GM12878 (cell line): ENCODE measurements at regions not wholly inside any gene's neighbourhood (a gene's known extent, or its start where the extent isn't known, plus 50 kb on each side); places are given as distances from the start of the nearest gene placed in this dataset.

Experiments
- ATAC-seq: fragments of 200-7000 bp; cut with Tn5 transposase; 3 replicates; pipeline ENCODE4 v1.9.1; 2020; ENCODE audit warnings: mild to moderate bottlenecking, moderate library complexity
- BruUV-seq: library from RNA; stranded (reverse); fragments of 400-500 nt; replicated peaks from 2 replicates; lab custom pipeline; 2021; lab: Mats Ljungman, UMichigan
- CTCF ChIA-PET: fragments of 300-600 bp; sonication (Branson Sonifier 250); formaldehyde crosslinking; extraction: SDS; loops from one replicate; lab custom pipeline; 2021; ENCODE audit warnings: inconsistent platforms; lab: Yijun Ruan, JAX
- POLR2A ChIA-PET: fragments of 350-600 bp; formaldehyde crosslinking; extraction: SDS; loops from one replicate; lab custom pipeline; 2021; ENCODE audit warnings: inconsistent platforms; lab: Charles Lee
- RAD21 ChIA-PET: fragments of 300-600 bp; sonication (Branson Sonifier 250); formaldehyde crosslinking; loops from one replicate; lab custom pipeline; 2023; ENCODE audit warnings: antibody characterized with exemption; ENCODE audit not compliant: unreplicated experiment; lab: Charles Lee
- SMC1A ChIA-PET: fragments of 300-600 bp; sonication (Branson Sonifier 250); formaldehyde crosslinking; loops from one replicate; lab custom pipeline; 2023; ENCODE audit not compliant: unreplicated experiment, uncharacterized antibody; lab: Charles Lee
- DNase-seq: peaks from one replicate; pipeline ENCODE4 v3.0.0-alpha.2; 2011; ENCODE audit warnings: low read depth, low spot score
- FAIRE-seq: peaks from 3 replicates; lab custom pipeline; 2011; peaks lifted over from hg19 to GRCh38; lab: Jason Lieb, UNC
- H2AFZ ChIP-seq: 2 replicates; pipeline ENCODE4 v1.6.0; 2011; ENCODE audit warnings: low read depth, low read length, control low read depth; ENCODE audit not compliant: control insufficient read depth
- H3K27ac ChIP-seq: 2 replicates; pipeline ENCODE4 v1.5.1; 2011; ENCODE audit warnings: control low read depth; ENCODE audit not compliant: control insufficient read depth, insufficient read depth
- H3K27me3 ChIP-seq, 2 experiments: replicated peaks in 1 of 2; 2 replicates each; pipeline versions ENCODE4 v1.6.0 to v1.6.1; 2011; ENCODE audit warnings: low read length in 1 of 2; ENCODE audit not compliant: control insufficient read depth in 2 of 2, insufficient read depth in 2 of 2
- H3K36me3 ChIP-seq, 2 experiments: 2 replicates each; pipeline ENCODE4 v1.5.1; 2011; ENCODE audit warnings: low read length in 1 of 2; ENCODE audit not compliant: control insufficient read depth in 2 of 2, insufficient read depth in 2 of 2
- H3K4me1 ChIP-seq: 2 replicates; pipeline ENCODE4 v1.6.1; 2011; ENCODE audit warnings: mild to moderate bottlenecking, low read length, moderate library complexity, mixed read lengths; ENCODE audit not compliant: control insufficient read depth, insufficient read depth
- H3K4me2 ChIP-seq: 2 replicates; pipeline ENCODE4 v1.6.0; 2011; ENCODE audit warnings: control low read depth; ENCODE audit not compliant: control insufficient read depth, insufficient read depth
- H3K4me3 ChIP-seq: fragments of 200-600 bp; sonication (generic); 2 replicates; pipeline ENCODE4 v1.5.1; 2016
- H3K79me2 ChIP-seq: 2 replicates; pipeline ENCODE4 v1.6.0; 2011; ENCODE audit warnings: low read length; ENCODE audit not compliant: control insufficient read depth, insufficient read depth
- H3K9ac ChIP-seq: 2 replicates; pipeline ENCODE4 v1.8.0; 2011; ENCODE audit warnings: low read length, control low read depth, mixed read lengths; ENCODE audit not compliant: control insufficient read depth, insufficient read depth
- H3K9me3 ChIP-seq: replicated peaks from 3 replicates; pipeline ENCODE4 v1.5.1; 2011; ENCODE audit warnings: mild to moderate bottlenecking, low read length; ENCODE audit not compliant: control insufficient read depth, insufficient read depth
- H4K20me1 ChIP-seq: 2 replicates; pipeline ENCODE4 v1.6.0; 2011; ENCODE audit not compliant: control insufficient read depth, insufficient read depth
- JUND ChIP-seq: IDR thresholded peaks from 2 replicates; pipeline ENCODE4 v1.6.1; 2012; ENCODE audit warnings: low read depth, mild to moderate bottlenecking, low read length, improper control_type of control experiment, moderate library complexity
- KLF5 ChIP-seq: fragments of 450-650 bp; IDR thresholded peaks from 2 replicates; pipeline ENCODE4 v1.6.1; 2014; ENCODE audit warnings: mild to moderate bottlenecking; ENCODE audit not compliant: partially characterized antibody
- MXI1 ChIP-seq: fragments of 150-350 bp; IDR thresholded peaks from 2 replicates; pipeline ENCODE4 v1.6.1; 2011; ENCODE audit warnings: low read depth, mild to moderate bottlenecking, inconsistent platforms, low read length, improper control_type of control experiment
- PAX5 ChIP-seq: IDR thresholded peaks from 2 replicates; pipeline ENCODE4 v1.6.1; 2011; ENCODE audit warnings: low read depth, low read length, borderline replicate concordance
- SMAD1 ChIP-seq: fragments of 450-650 bp; IDR thresholded peaks from 2 replicates; pipeline ENCODE4 v1.6.1; 2018; ENCODE audit warnings: mild to moderate bottlenecking, low read depth; ENCODE audit not compliant: partially characterized antibody
- ZBED1 ChIP-seq: IDR thresholded peaks from 2 replicates; pipeline ENCODE4 v1.6.1; 2016; ENCODE audit warnings: borderline replicate concordance
- ZSCAN29 ChIP-seq: fragments of 450-650 bp; IDR thresholded peaks from 2 replicates; pipeline ENCODE4 v1.6.1; 2017; ENCODE audit warnings: mild to moderate bottlenecking, moderate library complexity
- WGBS: methylation state at CpG from one replicate; pipeline ENCODE4 v1.1.6; 2016; ENCODE audit warnings: low lambda C conversion rate; ENCODE audit not compliant: insufficient replicate concordance, insufficient coverage; ENCODE audit errors: missing lambda C conversion rate; 5-methylcytosine and 5-hydroxymethylcytosine counted together
- in situ Hi-C: fragments of 300-500 bp; cut with MboI; formaldehyde crosslinking; loops from 9 replicates; pipeline ENCODE4 v1.14.3; 2018; ENCODE audit warnings: mixed read lengths
- intact Hi-C: fragments of 100-400 bp; cut with micrococcal nuclease; formaldehyde crosslinking; loops from one replicate; pipeline ENCODE4 v1.14.2; 2022; ENCODE audit not compliant: unreplicated experiment
- TF ChIP-seq, protein P1 (sequence below): IDR thresholded peaks from 2 replicates; pipeline ENCODE4 v1.6.1; 2012; ENCODE audit warnings: improper control_type of control experiment, low read depth, low read length; ENCODE audit not compliant: insufficient replicate concordance
- TF ChIP-seq, protein P2 (sequence below): fragments of 450-650 bp; IDR thresholded peaks from 2 replicates; pipeline ENCODE4 v1.6.1; 2016; ENCODE audit warnings: mild to moderate bottlenecking
- TF ChIP-seq, protein P3 (sequence below): IDR thresholded peaks from 2 replicates; pipeline ENCODE4 v1.6.1; 2012; ENCODE audit warnings: low read depth, low read length, improper control_type of control experiment

DNA sequence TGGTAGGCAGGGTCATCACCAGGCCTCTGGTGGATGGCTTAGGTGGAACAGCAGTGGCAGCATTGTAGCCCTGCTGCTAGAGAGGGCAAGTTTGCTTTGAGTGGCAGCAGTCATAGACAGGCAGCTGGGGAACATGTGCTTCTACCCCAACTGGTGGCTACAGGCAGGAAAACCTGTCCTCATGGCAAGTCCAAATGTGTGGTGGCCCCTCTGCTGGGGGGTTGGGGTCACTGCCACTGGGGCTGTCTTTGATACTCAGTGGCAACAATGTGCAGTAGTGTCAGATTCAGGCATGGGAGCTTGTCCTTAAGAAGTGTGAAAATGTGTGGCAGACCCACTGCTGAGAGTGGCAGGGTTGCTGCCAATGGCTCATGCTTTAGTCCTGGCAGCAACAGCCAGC, 186.2 kb upstream of the NPSR1 start (continued):
- TF ChIP-seq, protein P1, sequence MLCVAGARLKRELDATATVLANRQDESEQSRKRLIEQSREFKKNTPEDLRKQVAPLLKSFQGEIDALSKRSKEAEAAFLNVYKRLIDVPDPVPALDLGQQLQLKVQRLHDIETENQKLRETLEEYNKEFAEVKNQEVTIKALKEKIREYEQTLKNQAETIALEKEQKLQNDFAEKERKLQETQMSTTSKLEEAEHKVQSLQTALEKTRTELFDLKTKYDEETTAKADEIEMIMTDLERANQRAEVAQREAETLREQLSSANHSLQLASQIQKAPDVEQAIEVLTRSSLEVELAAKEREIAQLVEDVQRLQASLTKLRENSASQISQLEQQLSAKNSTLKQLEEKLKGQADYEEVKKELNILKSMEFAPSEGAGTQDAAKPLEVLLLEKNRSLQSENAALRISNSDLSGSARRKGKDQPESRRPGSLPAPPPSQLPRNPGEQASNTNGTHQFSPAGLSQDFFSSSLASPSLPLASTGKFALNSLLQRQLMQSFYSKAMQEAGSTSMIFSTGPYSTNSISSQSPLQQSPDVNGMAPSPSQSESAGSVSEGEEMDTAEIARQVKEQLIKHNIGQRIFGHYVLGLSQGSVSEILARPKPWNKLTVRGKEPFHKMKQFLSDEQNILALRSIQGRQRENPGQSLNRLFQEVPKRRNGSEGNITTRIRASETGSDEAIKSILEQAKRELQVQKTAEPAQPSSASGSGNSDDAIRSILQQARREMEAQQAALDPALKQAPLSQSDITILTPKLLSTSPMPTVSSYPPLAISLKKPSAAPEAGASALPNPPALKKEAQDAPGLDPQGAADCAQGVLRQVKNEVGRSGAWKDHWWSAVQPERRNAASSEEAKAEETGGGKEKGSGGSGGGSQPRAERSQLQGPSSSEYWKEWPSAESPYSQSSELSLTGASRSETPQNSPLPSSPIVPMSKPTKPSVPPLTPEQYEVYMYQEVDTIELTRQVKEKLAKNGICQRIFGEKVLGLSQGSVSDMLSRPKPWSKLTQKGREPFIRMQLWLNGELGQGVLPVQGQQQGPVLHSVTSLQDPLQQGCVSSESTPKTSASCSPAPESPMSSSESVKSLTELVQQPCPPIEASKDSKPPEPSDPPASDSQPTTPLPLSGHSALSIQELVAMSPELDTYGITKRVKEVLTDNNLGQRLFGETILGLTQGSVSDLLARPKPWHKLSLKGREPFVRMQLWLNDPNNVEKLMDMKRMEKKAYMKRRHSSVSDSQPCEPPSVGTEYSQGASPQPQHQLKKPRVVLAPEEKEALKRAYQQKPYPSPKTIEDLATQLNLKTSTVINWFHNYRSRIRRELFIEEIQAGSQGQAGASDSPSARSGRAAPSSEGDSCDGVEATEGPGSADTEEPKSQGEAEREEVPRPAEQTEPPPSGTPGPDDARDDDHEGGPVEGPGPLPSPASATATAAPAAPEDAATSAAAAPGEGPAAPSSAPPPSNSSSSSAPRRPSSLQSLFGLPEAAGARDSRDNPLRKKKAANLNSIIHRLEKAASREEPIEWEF, result no peak

DNA sequence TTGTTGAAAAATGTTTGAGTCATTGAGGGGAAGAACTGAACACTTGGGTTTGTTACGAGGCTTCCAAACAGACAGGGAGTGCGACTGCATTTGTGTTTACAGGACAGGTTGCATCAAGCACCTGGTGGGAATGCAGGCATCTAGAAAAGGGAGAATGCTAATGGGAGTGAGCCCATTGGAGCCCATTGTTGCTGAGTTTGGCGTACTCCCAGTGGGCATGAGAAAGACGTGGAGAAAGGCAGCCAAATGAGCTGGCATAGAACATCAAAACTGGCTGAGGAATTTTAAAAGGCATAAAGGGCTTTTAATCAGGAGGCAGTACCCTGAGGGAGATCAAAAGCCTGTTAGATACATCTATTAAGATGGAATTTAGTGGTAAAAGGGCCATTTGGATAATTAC, 171.6 kb upstream of the NPSR1 start:
- Histone ChIP-seq H3K27ac (no peak overlapping the region), H3K4me2 (no peak overlapping the region), H3K79me2 (no peaks in the 10 kb centered on the region), H3K36me3 (no peaks in the 10 kb centered on the region), H4K20me1 (no peaks in the 10 kb centered on the region), H2AFZ (no peak overlapping the region), H3K27me3 (no peaks in the 10 kb centered on the region), H3K4me3 (no peak overlapping the region), H3K4me1 (no peaks in the 10 kb centered on the region), H3K9ac (no peak overlapping the region), H3K9me3 (no peaks in the 10 kb centered on the region)
- ChIA-PET CTCF (no interaction called here), POLR2A (no interaction called here), RAD21 (no interaction called here), SMC1A (no interaction called here)
- no peak for TF ChIP-seq KLF5
- TF ChIP-seq, protein P2, sequence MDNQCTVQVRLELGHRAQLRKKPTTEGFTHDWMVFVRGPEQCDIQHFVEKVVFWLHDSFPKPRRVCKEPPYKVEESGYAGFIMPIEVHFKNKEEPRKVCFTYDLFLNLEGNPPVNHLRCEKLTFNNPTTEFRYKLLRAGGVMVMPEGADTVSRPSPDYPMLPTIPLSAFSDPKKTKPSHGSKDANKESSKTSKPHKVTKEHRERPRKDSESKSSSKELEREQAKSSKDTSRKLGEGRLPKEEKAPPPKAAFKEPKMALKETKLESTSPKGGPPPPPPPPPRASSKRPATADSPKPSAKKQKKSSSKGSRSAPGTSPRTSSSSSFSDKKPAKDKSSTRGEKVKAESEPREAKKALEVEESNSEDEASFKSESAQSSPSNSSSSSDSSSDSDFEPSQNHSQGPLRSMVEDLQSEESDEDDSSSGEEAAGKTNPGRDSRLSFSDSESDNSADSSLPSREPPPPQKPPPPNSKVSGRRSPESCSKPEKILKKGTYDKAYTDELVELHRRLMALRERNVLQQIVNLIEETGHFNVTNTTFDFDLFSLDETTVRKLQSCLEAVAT, result no peak
- TF ChIP-seq, protein P1, result no peak
- no peak for TF ChIP-seq SMAD1
- TF ChIP-seq JUND, result no peak
- TF ChIP-seq ZBED1, result no peak
- no peak for TF ChIP-seq PAX5
- no peak for TF ChIP-seq ZSCAN29
- TF ChIP-seq MXI1, result no peak
- TF ChIP-seq, protein P3, sequence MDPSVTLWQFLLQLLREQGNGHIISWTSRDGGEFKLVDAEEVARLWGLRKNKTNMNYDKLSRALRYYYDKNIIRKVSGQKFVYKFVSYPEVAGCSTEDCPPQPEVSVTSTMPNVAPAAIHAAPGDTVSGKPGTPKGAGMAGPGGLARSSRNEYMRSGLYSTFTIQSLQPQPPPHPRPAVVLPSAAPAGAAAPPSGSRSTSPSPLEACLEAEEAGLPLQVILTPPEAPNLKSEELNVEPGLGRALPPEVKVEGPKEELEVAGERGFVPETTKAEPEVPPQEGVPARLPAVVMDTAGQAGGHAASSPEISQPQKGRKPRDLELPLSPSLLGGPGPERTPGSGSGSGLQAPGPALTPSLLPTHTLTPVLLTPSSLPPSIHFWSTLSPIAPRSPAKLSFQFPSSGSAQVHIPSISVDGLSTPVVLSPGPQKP, result no peak
- intact Hi-C loops (no loop called here), in situ Hi-C loops (no loop called here)
- BruUV-seq, result no TSS peak
- WGBS, result 26% methylated on average over 4 of the region's 4 CpGs
- ATAC-seq (no peak), DNase-seq (no peak), FAIRE-seq (no peak)
